HepG2 (cell line): ENCODE measurements at regions not wholly inside any gene's neighbourhood (a gene's known extent, or its start where the extent isn't known, plus 50 kb on each side); places are given as distances from the start of the nearest gene placed in this dataset.

Experiments used
- ATAC-seq: fragments of 200-7000 bp; cut with Tn5 transposase; 3 replicates; pipeline ENCODE4 v1.9.1; 2020; ENCODE audit warnings: mild to moderate bottlenecking, moderate library complexity
- BruUV-seq: library from RNA; stranded (reverse); fragments of 400-500 nt; replicated peaks from 2 replicates; lab custom pipeline; 2021; lab: Mats Ljungman, UMichigan
- CTCF ChIA-PET: fragments of 300-600 bp; formaldehyde crosslinking; extraction: SDS; loops from one replicate; lab custom pipeline; 2021; ENCODE audit warnings: low total read pairs, inconsistent platforms, low intra/inter-chr PET ratio; lab: Yijun Ruan, JAX
- POLR2A ChIA-PET: fragments of 350-600 bp; sonication (Branson Sonifier 250); formaldehyde crosslinking; loops from one replicate; lab custom pipeline; 2020; ENCODE audit warnings: antibody characterized with exemption, inconsistent platforms; lab: Yijun Ruan, JAX
- DNase-seq: peaks from one replicate; pipeline ENCODE4 v3.0.0-alpha.2; 2015; ENCODE audit warnings: low spot score
- FAIRE-seq: peaks from 3 replicates; lab custom pipeline; 2011; peaks lifted over from hg19 to GRCh38; lab: Jason Lieb, UNC
- H2AFZ ChIP-seq: one replicate; pipeline ENCODE4 v1.6.1; 2011; ENCODE audit warnings: low read length, inconsistent platforms
- H3K27ac ChIP-seq: fragments of 300-600 bp; 3 replicates; pipeline ENCODE4 v1.8.0; 2011; ENCODE audit warnings: mixed run types, mild to moderate bottlenecking, mixed read lengths, low read length, inconsistent platforms; ENCODE audit not compliant: insufficient read depth; ENCODE audit errors: extremely low read length
- H3K27me3 ChIP-seq, 2 experiments: fragments of 200-600 bp in 1 of 2; 2 replicates in 1 of 2; 3 replicates in 1 of 2; pipeline versions ENCODE4 v1.6.0 to v1.8.0; 2011; ENCODE audit warnings: low read length in 2 of 2, mild to moderate bottlenecking in 2 of 2, moderate library complexity in 2 of 2, inconsistent platforms in 1 of 2; ENCODE audit not compliant: insufficient read depth in 2 of 2, control insufficient read depth in 1 of 2
- H3K36me3 ChIP-seq, 2 experiments: fragments of 200-600 bp in 1 of 2; replicated peaks in 1 of 2; 2 replicates in 1 of 2; 3 replicates in 1 of 2; pipeline versions ENCODE4 v1.5.1 to v1.8.0; 2011; ENCODE audit warnings: low read length in 2 of 2, inconsistent platforms in 1 of 2; ENCODE audit not compliant: insufficient read depth in 2 of 2, control insufficient read depth in 1 of 2
- H3K4me1 ChIP-seq: 2 replicates; pipeline ENCODE4 v1.5.1; 2012; ENCODE audit warnings: low read length, inconsistent platforms; ENCODE audit not compliant: insufficient read depth
- H3K4me2 ChIP-seq: 2 replicates; pipeline ENCODE4 v1.6.0; 2011; ENCODE audit warnings: low read depth, low read length, inconsistent platforms
- H3K4me3 ChIP-seq, 3 experiments: fragments of 200-600 bp in 1 of 3; sonication (generic), shearing (Covaris generic) in 1 of 3; replicated peaks in 1 of 3; 2 replicates each; pipeline ENCODE4 v1.5.1; 2011 to 2016; ENCODE audit warnings: low read length in 3 of 3, inconsistent platforms in 2 of 3, low read depth in 2 of 3, mild to moderate bottlenecking in 2 of 3, control low read depth in 1 of 3, mixed read lengths in 1 of 3; ENCODE audit not compliant: insufficient read depth in 1 of 3
- H3K79me2 ChIP-seq: one replicate; pipeline ENCODE4 v1.6.1; 2011; ENCODE audit warnings: low read length, inconsistent platforms; ENCODE audit not compliant: insufficient read depth
- H3K9ac ChIP-seq: 2 replicates; pipeline ENCODE4 v1.6.0; 2011; ENCODE audit warnings: mild to moderate bottlenecking, low read depth, low read length, inconsistent platforms; ENCODE audit not compliant: insufficient read depth
- H3K9me3 ChIP-seq: 2 replicates; pipeline ENCODE4 v1.5.1; 2012; ENCODE audit warnings: mild to moderate bottlenecking, low read length
- H4K20me1 ChIP-seq: 2 replicates; pipeline ENCODE4 v1.6.0; 2011; ENCODE audit warnings: inconsistent platforms, mild to moderate bottlenecking, low read length, moderate library complexity; ENCODE audit not compliant: insufficient read depth
- HOXD1 ChIP-seq: sonication (generic); formaldehyde crosslinking; IDR thresholded peaks from 2 replicates; pipeline ENCODE4 v1.5.0; 2020; ENCODE audit warnings: missing genetic modification reagents
- MAFK ChIP-seq, 2 experiments: IDR thresholded peaks in 1 of 2; conservative IDR thresholded peaks in 1 of 2; 2 replicates each; pipeline ENCODE4 v1.6.1; 2011; ENCODE audit warnings: improper control_type of control experiment in 2 of 2, low read length in 2 of 2
- NFATC3 ChIP-seq: sonication (generic); formaldehyde crosslinking; IDR thresholded peaks from 2 replicates; pipeline ENCODE4 v1.5.1; 2020; ENCODE audit warnings: mild to moderate bottlenecking, missing genetic modification reagents
- PRDM4 ChIP-seq: sonication (generic); formaldehyde crosslinking; IDR thresholded peaks from 2 replicates; pipeline ENCODE4 v1.9.0; 2021; ENCODE audit warnings: missing genetic modification reagents, borderline replicate concordance
- RNF219 ChIP-seq: sonication (generic); formaldehyde crosslinking; IDR thresholded peaks from 2 replicates; pipeline ENCODE4 v1.5.0; 2020; ENCODE audit warnings: mild to moderate bottlenecking, missing genetic modification reagents
- SP4 ChIP-seq: sonication (generic); formaldehyde crosslinking; IDR thresholded peaks from 2 replicates; pipeline ENCODE4 v1.8.1; 2023; ENCODE audit warnings: mild to moderate bottlenecking, missing genetic modification reagents
- ZBTB40 ChIP-seq, 2 experiments: fragments of 450-650 bp in 1 of 2; sonication (generic) in 1 of 2; formaldehyde crosslinking in 1 of 2; IDR thresholded peaks; 2 replicates each; pipeline versions ENCODE4 v1.6.1 to v1.8.0; 2016 to 2022; ENCODE audit warnings: antibody characterized with exemption in 1 of 2, mild to moderate bottlenecking in 1 of 2, missing genetic modification reagents in 1 of 2
- ZNF350 ChIP-seq: sonication (generic); formaldehyde crosslinking; IDR thresholded peaks from 2 replicates; pipeline ENCODE4 v1.4.0; 2020; ENCODE audit warnings: mild to moderate bottlenecking, low read depth, missing genetic modification reagents, borderline replicate concordance
- WGBS: methylation state at CpG from one replicate; pipeline ENCODE4 v1.1.6; 2017; ENCODE audit warnings: low lambda C conversion rate; 5-methylcytosine and 5-hydroxymethylcytosine counted together
- in situ Hi-C: cut with HindIII; loops from 2 replicates; pipeline ENCODE4 v1.10.0; 2017; ENCODE audit warnings: low pct_unique_long_range_greater_than_20kb; ENCODE audit not compliant: extremely low pct_ligation_motif_present
- intact Hi-C: fragments of 100-400 bp; cut with micrococcal nuclease; formaldehyde crosslinking; loops from one replicate; pipeline ENCODE4 v1.10.0; 2022; ENCODE audit not compliant: unreplicated experiment

- WGBS, result 0% methylated on average over 6 of the region's 6 CpGs
- CTCF ChIA-PET, result no interaction called here
- no peaks in the 10 kb centered on the region for H3K79me2 ChIP-seq
- BruUV-seq, result no TSS peak
- FAIRE-seq (peak; percentile 81), DNase-seq (peak; percentile 90), ATAC-seq (peak; percentile 93)
- peaks cover 61% of the 10 kb centered on the region for H3K4me1 ChIP-seq
- H3K9ac ChIP-seq, result no peak overlapping the region
- H3K27me3 ChIP-seq, result no peaks in the 10 kb centered on the region
- no peaks in the 10 kb centered on the region for H3K36me3 ChIP-seq
- H3K4me3 ChIP-seq, result peak overlapping the region in 2 of 3 experiments; percentile 30 to 34; a peak in 1 of 6 replicates
- POLR2A ChIA-PET, result no interaction called here
- H4K20me1 ChIP-seq, result no peaks in the 10 kb centered on the region
- peak overlapping the region; percentile 73 for H3K4me2 ChIP-seq
- in situ Hi-C loops, result no loop called here
- H3K9me3 ChIP-seq, result no peaks in the 10 kb centered on the region
- H3K27ac ChIP-seq, result peak overlapping the region; percentile 82
- H2AFZ ChIP-seq, result no peak overlapping the region
- intact Hi-C loops, result no loop called here
- TF ChIP-seq SP4 (CRISPR knock-in tag) (no peak), HOXD1 (peak; percentile 30; the same call in 1 of the 2 replicates), ZBTB40 (IDR thresholded peaks at IDR 0.05) (no peak), ZBTB40 (CRISPR knock-in tag; IDR thresholded peaks at IDR 0.05) (no peak), MAFK (conservative IDR thresholded peaks at IDR 0.05 in 1 of 2, IDR thresholded peaks at IDR 0.05 in 1 of 2; ENCODE audit: low read length in 2 of 2) (no peak), NFATC3 (CRISPR knock-in tag) (no peak), PRDM4 (CRISPR knock-in tag) (no peak), RNF219 (CRISPR knock-in tag) (no peak), ZNF350 (no peak)
Measured at GRCh38 chr13:68380041-68380973, 1150.2 kb upstream of the PCDH9 start.
